K562 (cell line): ENCODE measurements at regions not wholly inside any gene's neighbourhood (a gene's known extent, or its start where the extent isn't known, plus 50 kb on each side); places are given as distances from the start of the nearest gene placed in this dataset.
"Not testable (repeated sequence)": the region's sequence is repeated elsewhere in the genome, so short reads cannot be mapped to it uniquely, and the experiment has no call there.

Experiments
- ATAC-seq: fragments of 200-7000 bp; cut with Tn5 transposase; 3 replicates; pipeline ENCODE4 v1.9.1; 2020; ENCODE audit warnings: moderate library complexity
- BruUV-seq: library from RNA; stranded (reverse); fragments of 400-500 nt; replicated peaks from 2 replicates; lab custom pipeline; 2021; lab: Mats Ljungman, UMichigan
- CTCF ChIA-PET: fragments of 300-600 bp; formaldehyde crosslinking; extraction: SDS; loops from one replicate; lab custom pipeline; 2021; ENCODE audit warnings: low intra/inter-chr PET ratio; lab: Yijun Ruan, JAX
- POLR2A ChIA-PET: fragments of 300-600, 350-650 bp; sonication (Branson Sonifier 250); formaldehyde crosslinking; extraction: SDS; loops from one replicate; lab custom pipeline; 2021; ENCODE audit warnings: antibody characterized with exemption, inconsistent platforms; lab: Yijun Ruan, JAX
- DNase-seq, 4 experiments: peaks; one replicate each; pipeline versions ENCODE4 v3.0.0 to v3.0.0-alpha.2; 2011 to 2018; ENCODE audit warnings: low spot score in 3 of 4, mixed read lengths in 3 of 4; ENCODE audit errors: extremely low read depth in 1 of 4
- FAIRE-seq: peaks from 2 replicates; lab custom pipeline; 2011; peaks lifted over from hg19 to GRCh38; lab: Jason Lieb, UNC
- H2AFZ ChIP-seq: 2 replicates; pipeline ENCODE4 v1.6.0; 2011; ENCODE audit warnings: low read depth, low read length, control low read depth, inconsistent platforms
- H3K27ac ChIP-seq: fragments of 200-600 bp; 3 replicates; pipeline ENCODE4 v1.8.0; 2011; ENCODE audit warnings: low read depth, mild to moderate bottlenecking, control low read depth, inconsistent platforms, low read length, moderate library complexity, mixed read lengths; ENCODE audit errors: extremely low read depth
- H3K27me3 ChIP-seq, 2 experiments: fragments of 300-600 bp in 1 of 2; 2 replicates in 1 of 2; 3 replicates in 1 of 2; pipeline versions ENCODE4 v1.6.0 to v1.8.0; 2011; ENCODE audit warnings: inconsistent platforms in 2 of 2, low read length in 2 of 2, mild to moderate bottlenecking in 1 of 2, mixed read lengths in 1 of 2, moderate library complexity in 1 of 2; ENCODE audit not compliant: control insufficient read depth in 2 of 2, insufficient read depth in 2 of 2
- H3K36me3 ChIP-seq: fragments of 300-600 bp; 3 replicates; pipeline ENCODE4 v1.8.0; 2011; ENCODE audit warnings: mild to moderate bottlenecking, low read length, inconsistent platforms; ENCODE audit not compliant: control insufficient read depth, insufficient read depth
- H3K4me1 ChIP-seq, 2 experiments: fragments of 200-600 bp in 1 of 2; replicated peaks in 1 of 2; 2 replicates in 1 of 2; 3 replicates in 1 of 2; pipeline versions ENCODE4 v1.5.1 to v1.8.0; 2011; ENCODE audit warnings: inconsistent platforms in 2 of 2, low read length in 2 of 2, mild to moderate bottlenecking in 1 of 2, mixed read lengths in 1 of 2, moderate library complexity in 1 of 2; ENCODE audit not compliant: control insufficient read depth in 2 of 2, insufficient read depth in 2 of 2
- H3K4me2 ChIP-seq: 2 replicates; pipeline ENCODE4 v1.6.1; 2011; ENCODE audit warnings: low read length, control low read depth, inconsistent platforms, mixed read lengths; ENCODE audit not compliant: insufficient read depth
- H3K4me3 ChIP-seq: fragments of 200-600 bp; sonication (generic), shearing (Covaris generic); 2 replicates; pipeline ENCODE4 v1.5.1; 2016; ENCODE audit warnings: control low read depth, inconsistent platforms
- H3K79me2 ChIP-seq: fragments of 200-600 bp; 3 replicates; pipeline ENCODE4 v1.8.0; 2011; ENCODE audit warnings: low read length, inconsistent platforms; ENCODE audit not compliant: control insufficient read depth, insufficient read depth
- H3K9ac ChIP-seq, 2 experiments: 2 replicates each; pipeline versions ENCODE4 v1.6.0 to v1.6.1; 2011; ENCODE audit warnings: low read depth in 2 of 2, low read length in 2 of 2, control low read depth in 1 of 2, inconsistent platforms in 1 of 2, mild to moderate bottlenecking in 1 of 2, mixed read lengths in 1 of 2; ENCODE audit not compliant: insufficient read depth in 1 of 2
- H3K9me1 ChIP-seq: one replicate; pipeline ENCODE4 v1.6.0; 2011; ENCODE audit warnings: inconsistent platforms, mild to moderate bottlenecking, low read length, moderate library complexity; ENCODE audit not compliant: control insufficient read depth, insufficient read depth
- H3K9me3 ChIP-seq: replicated peaks from 2 replicates; pipeline ENCODE4 v1.5.1; 2011; ENCODE audit warnings: low read depth, low read length, inconsistent platforms; ENCODE audit not compliant: control insufficient read depth, insufficient read depth
- H4K20me1 ChIP-seq: replicated peaks from 2 replicates; pipeline ENCODE4 v1.6.1; 2011; ENCODE audit warnings: low read length, inconsistent platforms, mixed read lengths; ENCODE audit not compliant: control insufficient read depth, insufficient read depth
- ARID1B ChIP-seq: fragments of 450-650 bp; IDR thresholded peaks from 2 replicates; pipeline ENCODE4 v1.6.1; 2016; ENCODE audit warnings: antibody characterized with exemption, mild to moderate bottlenecking, inconsistent platforms
- E2F5 ChIP-seq: sonication (generic); formaldehyde crosslinking; IDR thresholded peaks from 2 replicates; pipeline ENCODE4 v1.8.0; 2022; ENCODE audit warnings: mild to moderate bottlenecking, missing genetic modification reagents
- HCFC1 ChIP-seq: IDR thresholded peaks from 2 replicates; pipeline ENCODE4 v1.6.1; 2012; ENCODE audit warnings: low read depth, low read length, improper control_type of control experiment
- KLF10 ChIP-seq: fragments of 250-450 bp; sonication (Bioruptor Pico); IDR thresholded peaks from 2 replicates; pipeline ENCODE4 v1.6.1; 2021; ENCODE audit warnings: matching md5 sums
- ZNF431 ChIP-seq: sonication (generic); formaldehyde crosslinking; IDR thresholded peaks from 2 replicates; pipeline ENCODE4 v1.8.0; 2022; ENCODE audit warnings: mild to moderate bottlenecking, missing genetic modification reagents
- WGBS: fragments of 100-300 bp; shearing (Covaris generic); methylation state at CpG from one replicate; pipeline ENCODE4 v1.1.6; 2016; ENCODE audit warnings: low coverage, mixed read lengths; ENCODE audit not compliant: insufficient coverage; ENCODE audit errors: missing lambda C conversion rate; 5-methylcytosine and 5-hydroxymethylcytosine counted together
- in situ Hi-C: fragments of 300-500 bp; cut with MboI; formaldehyde crosslinking; loops from 4 replicates; pipeline ENCODE4 v1.15.0; 2018; ENCODE audit warnings: inconsistent platforms, mixed read lengths
- intact Hi-C: fragments of 100-400 bp; cut with micrococcal nuclease; formaldehyde crosslinking; loops from 2 replicates; pipeline ENCODE4 v1.14.2; 2022

GRCh38 chr6:2575236-2575635 lies 175.5 kb downstream of the MYLK4 start:
- intact Hi-C loops = no loop called here
- Histone ChIP-seq H3K9me1 (no peaks in the 10 kb centered on the region), H3K9me3 (no peaks in the 10 kb centered on the region), H4K20me1 (no peaks in the 10 kb centered on the region), H3K79me2 (no peaks in the 10 kb centered on the region), H3K27me3 (peaks cover 5 to 24% of the 10 kb centered on the region in 2 experiments; a peak in 4 of 5 replicates), H3K4me2 (no peak overlapping the region), H3K27ac (no peak overlapping the region), H3K4me1 (no peaks in the 10 kb centered on the region; a peak in 1 of 5 replicates), H3K9ac (no peak overlapping the region), H2AFZ (no peak overlapping the region), H3K4me3 (no peak overlapping the region), H3K36me3 (no peaks in the 10 kb centered on the region)
- no peak for TF ChIP-seq E2F5
- TF ChIP-seq ARID1B = no peak
- no peak for TF ChIP-seq KLF10 (CRISPR knock-in tag)
- no peak for TF ChIP-seq HCFC1
- in situ Hi-C loops = no loop called here
- CTCF ChIA-PET = no interaction called here
- no peak for FAIRE-seq
- 4% methylated on average over 5 of the region's 5 CpGs for WGBS
- no peak for DNase-seq
- BruUV-seq = no TSS peak
- POLR2A ChIA-PET = no interaction called here
- no peak for ATAC-seq

GRCh38 chr6:2569420-2569819 lies 181.3 kb downstream of the MYLK4 start:
- H3K27me3 ChIP-seq, H4K20me1 ChIP-seq, FAIRE-seq, ATAC-seq, H3K9ac ChIP-seq, H2AFZ ChIP-seq, H3K4me3 ChIP-seq, H3K79me2 ChIP-seq, H3K4me2 ChIP-seq, H3K9me1 ChIP-seq, H3K36me3 ChIP-seq, intact Hi-C loops, H3K4me1 ChIP-seq, DNase-seq, CTCF ChIA-PET, BruUV-seq, H3K27ac ChIP-seq, H3K9me3 ChIP-seq, in situ Hi-C loops, POLR2A ChIA-PET: not testable (repeated sequence)
- TF ChIP-seq ZNF431 = peak; percentile 83
- 0% methylated on average over 1 of the region's 1 CpG for WGBS
